ENCODE measurements at regions not wholly inside any gene's neighbourhood (a gene's known extent, or its start where the extent isn't known, plus 50 kb on each side); places are given as distances from the start of the nearest gene placed in this dataset.

DNA sequence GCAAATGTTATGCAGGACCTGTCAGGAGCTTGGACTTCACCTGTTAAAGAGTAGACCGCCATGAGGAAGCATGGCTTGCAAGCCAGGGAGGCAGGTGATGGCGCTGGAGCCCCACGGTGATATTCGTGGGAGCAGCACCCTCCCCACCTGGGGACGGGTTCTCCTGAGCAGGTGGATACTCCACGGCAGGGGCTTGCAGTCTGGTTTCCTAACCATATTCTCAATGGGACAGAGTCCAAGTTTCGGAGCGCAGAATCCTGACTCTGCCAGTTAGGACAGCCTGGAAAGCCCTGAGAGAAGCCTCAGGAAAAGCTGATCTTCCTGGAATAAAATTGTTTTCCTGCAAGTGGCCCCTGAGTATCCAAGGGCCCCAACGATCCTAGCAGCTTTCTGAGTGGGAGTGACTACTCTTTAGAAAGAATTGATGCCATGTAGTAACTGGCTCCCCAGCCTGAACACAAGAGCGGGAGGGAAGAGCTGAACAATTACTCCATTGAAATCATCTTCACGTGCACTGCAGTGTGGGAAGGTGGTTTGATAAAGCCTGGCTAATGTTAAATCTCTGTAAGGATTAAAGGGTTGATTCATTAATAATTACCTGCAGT lies 146.3 kb upstream of the RAB4A start:
- TF ChIP-seq, protein P1, sequence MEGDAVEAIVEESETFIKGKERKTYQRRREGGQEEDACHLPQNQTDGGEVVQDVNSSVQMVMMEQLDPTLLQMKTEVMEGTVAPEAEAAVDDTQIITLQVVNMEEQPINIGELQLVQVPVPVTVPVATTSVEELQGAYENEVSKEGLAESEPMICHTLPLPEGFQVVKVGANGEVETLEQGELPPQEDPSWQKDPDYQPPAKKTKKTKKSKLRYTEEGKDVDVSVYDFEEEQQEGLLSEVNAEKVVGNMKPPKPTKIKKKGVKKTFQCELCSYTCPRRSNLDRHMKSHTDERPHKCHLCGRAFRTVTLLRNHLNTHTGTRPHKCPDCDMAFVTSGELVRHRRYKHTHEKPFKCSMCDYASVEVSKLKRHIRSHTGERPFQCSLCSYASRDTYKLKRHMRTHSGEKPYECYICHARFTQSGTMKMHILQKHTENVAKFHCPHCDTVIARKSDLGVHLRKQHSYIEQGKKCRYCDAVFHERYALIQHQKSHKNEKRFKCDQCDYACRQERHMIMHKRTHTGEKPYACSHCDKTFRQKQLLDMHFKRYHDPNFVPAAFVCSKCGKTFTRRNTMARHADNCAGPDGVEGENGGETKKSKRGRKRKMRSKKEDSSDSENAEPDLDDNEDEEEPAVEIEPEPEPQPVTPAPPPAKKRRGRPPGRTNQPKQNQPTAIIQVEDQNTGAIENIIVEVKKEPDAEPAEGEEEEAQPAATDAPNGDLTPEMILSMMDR (IDR thresholded peaks at IDR 0.05), result peak in 3 of 6 experiments; percentile 29 to 44 (median 39)
- no peak for TF ChIP-seq POLR2A (IDR thresholded peaks at IDR 0.05)

All from Peyer's patch (tissue), 4 donors.